ENCODE measurements at regions not wholly inside any gene's neighbourhood (a gene's known extent, or its start where the extent isn't known, plus 50 kb on each side); places are given as distances from the start of the nearest gene placed in this dataset.

GRCh38 chr15:27622371-27622770 is 476.7 kb downstream of the OCA2 start:
- no peak for DNase-seq (ENCODE audit: low read depth in 2 of 3, low spot score in 1 of 3)

GRCh38 chr15:27619204-27619603 is 479.9 kb downstream of the OCA2 start:
- no peak for DNase-seq (ENCODE audit: low read depth in 2 of 3, low spot score in 1 of 3)

- DNase-seq (ENCODE audit: low read depth in 2 of 3, low spot score in 1 of 3): no peak
These were observed 482.1 kb downstream of the OCA2 start for GRCh38 chr15:27617013-27617412.

- no peak for DNase-seq (ENCODE audit: low read depth in 2 of 3, low spot score in 1 of 3)
These were observed 490.9 kb downstream of the OCA2 start for GRCh38 chr15:27608248-27608647.

- no peak for DNase-seq (ENCODE audit: low read depth in 2 of 3, low spot score in 1 of 3)
These were observed 497.7 kb downstream of the OCA2 start for GRCh38 chr15:27601239-27601960.

- DNase-seq (ENCODE audit: low read depth in 2 of 3, low spot score in 1 of 3): no peak
These were observed 500.1 kb downstream of the OCA2 start for GRCh38 chr15:27599034-27599433.

GRCh38 chr15:27598251-27599009 is 500.7 kb downstream of the OCA2 start:
- DNase-seq (ENCODE audit: low read depth in 2 of 3, low spot score in 1 of 3): no peak

GRCh38 chr15:27595211-27595610 is 503.9 kb downstream of the OCA2 start:
- no peak for DNase-seq (ENCODE audit: low read depth in 2 of 3, low spot score in 1 of 3)

- no peak for DNase-seq (ENCODE audit: low read depth in 2 of 3, low spot score in 1 of 3)
These were observed 506.9 kb downstream of the OCA2 start for GRCh38 chr15:27592036-27592760.

Measured in stimulated activated CD4-positive, alpha-beta T cell treated with anti-CD3 and anti-CD28 coated beads, Interleukin-12 subunit alpha, Interleukin-12 subunit beta, amount 100 ng/mL, for 48 hours (primary cell).